Hepatocyte (in vitro differentiated cells): ENCODE measurements at regions not wholly inside any gene's neighbourhood (a gene's known extent, or its start where the extent isn't known, plus 50 kb on each side); places are given as distances from the start of the nearest gene placed in this dataset.

Experiments
- DNase-seq: peaks from one replicate; pipeline ENCODE4 v3.0.0-alpha.2; 2016; ENCODE audit warnings: low spot score
- H2AFZ ChIP-seq: fragments of 200-600 bp; sonication (generic); 2 replicates; pipeline ENCODE4 v1.6.0; 2016; ENCODE audit warnings: antibody characterized with exemption, mild to moderate bottlenecking
- H3K27ac ChIP-seq: fragments of 200-600 bp; sonication (generic); 2 replicates; pipeline ENCODE4 v1.5.1; 2016; ENCODE audit warnings: mild to moderate bottlenecking
- H3K27me3 ChIP-seq: fragments of 200-600 bp; sonication (generic); 2 replicates; pipeline ENCODE4 v1.6.1; 2016
- H3K36me3 ChIP-seq: fragments of 200-600 bp; sonication (generic); replicated peaks from 2 replicates; pipeline ENCODE4 v1.5.1; 2016; ENCODE audit warnings: low read depth; ENCODE audit not compliant: insufficient read depth
- H3K4me1 ChIP-seq: fragments of 200-600 bp; sonication (generic); 2 replicates; pipeline ENCODE4 v1.5.1; 2016; ENCODE audit warnings: mild to moderate bottlenecking, moderate library complexity; ENCODE audit not compliant: insufficient read depth
- H3K4me2 ChIP-seq: fragments of 200-600 bp; sonication (generic); 2 replicates; pipeline ENCODE4 v1.6.0; 2016
- H3K4me3 ChIP-seq: fragments of 200-600 bp; sonication (generic); 2 replicates; pipeline ENCODE4 v1.5.1; 2016; ENCODE audit warnings: mild to moderate bottlenecking
- H3K79me2 ChIP-seq: fragments of 200-600 bp; sonication (generic); 2 replicates; pipeline ENCODE4 v1.6.0; 2017; ENCODE audit warnings: mild to moderate bottlenecking
- H3K9me2 ChIP-seq: fragments of 200-600 bp; sonication (generic); replicated peaks from 2 replicates; pipeline ENCODE4 v1.6.0; 2017; ENCODE audit warnings: mild to moderate bottlenecking; ENCODE audit not compliant: insufficient read depth
- H3K9me3 ChIP-seq: fragments of 200-600 bp; sonication (generic); 2 replicates; pipeline ENCODE4 v1.5.1; 2016; ENCODE audit warnings: low read depth, mild to moderate bottlenecking
- H4K20me1 ChIP-seq: fragments of 200-600 bp; sonication (generic); 2 replicates; pipeline ENCODE4 v1.6.0; 2016; ENCODE audit warnings: mild to moderate bottlenecking; ENCODE audit not compliant: insufficient read depth, poor library complexity, severe bottlenecking
- CTCF ChIP-seq: fragments of 200-600 bp; sonication (generic); IDR thresholded peaks from 2 replicates; pipeline ENCODE4 v1.5.1; 2016; ENCODE audit warnings: antibody characterized with exemption, mild to moderate bottlenecking; ENCODE audit not compliant: poor library complexity
- EZH2 ChIP-seq: fragments of 200-600 bp; sonication (generic); IDR thresholded peaks from 2 replicates; pipeline ENCODE4 v1.6.1; 2016; ENCODE audit warnings: antibody characterized with exemption, mild to moderate bottlenecking, borderline replicate concordance
- EZH2phosphoT487 ChIP-seq: fragments of 200-600 bp; sonication (generic); IDR thresholded peaks from one replicate; pipeline ENCODE4 v1.6.1; 2018; ENCODE audit warnings: antibody characterized with exemption, mild to moderate bottlenecking, low read depth, moderate library complexity; ENCODE audit not compliant: unreplicated experiment, severe bottlenecking
- WGBS: methylation state at CpG from one replicate; pipeline ENCODE4 v1.1.6; 2016; ENCODE audit warnings: low lambda C conversion rate; ENCODE audit errors: missing lambda C conversion rate; 5-methylcytosine and 5-hydroxymethylcytosine counted together

GRCh38 chr4:28536124-28536523, 1675.5 kb downstream of the STIM2 start:
- TF ChIP-seq EZH2phosphoT487 (no peak), CTCF (no peak), EZH2 (no peak)
- Histone ChIP-seq H3K4me1 (no peaks in the 10 kb centered on the region), H3K9me2 (no peaks in the 10 kb centered on the region), H3K9me3 (no peaks in the 10 kb centered on the region), H3K79me2 (no peaks in the 10 kb centered on the region), H3K27ac (no peak overlapping the region), H3K36me3 (no peaks in the 10 kb centered on the region), H2AFZ (no peak overlapping the region), H3K4me3 (no peak overlapping the region), H4K20me1 (no peaks in the 10 kb centered on the region), H3K4me2 (no peak overlapping the region), H3K27me3 (no peaks in the 10 kb centered on the region)
- WGBS, result 90% methylated on average over 2 of the region's 2 CpGs
- DNase-seq, result no peak

GRCh38 chr4:28545986-28546385, 1685.3 kb downstream of the STIM2 start:
- no peaks in the 10 kb centered on the region for H3K4me1 ChIP-seq
- no peaks in the 10 kb centered on the region for H3K27me3 ChIP-seq
- H2AFZ ChIP-seq, result no peak overlapping the region
- H3K9me2 ChIP-seq, result no peaks in the 10 kb centered on the region
- H3K9me3 ChIP-seq, result no peaks in the 10 kb centered on the region
- TF ChIP-seq EZH2phosphoT487, result no peak
- TF ChIP-seq CTCF, result no peak
- TF ChIP-seq EZH2, result no peak
- WGBS, result 100% methylated on average over 1 of the region's 1 CpG
- H3K79me2 ChIP-seq, result no peaks in the 10 kb centered on the region
- no peaks in the 10 kb centered on the region for H3K36me3 ChIP-seq
- no peak overlapping the region for H3K27ac ChIP-seq
- no peak overlapping the region for H3K4me2 ChIP-seq
- no peak overlapping the region for H3K4me3 ChIP-seq
- H4K20me1 ChIP-seq, result no peaks in the 10 kb centered on the region
- no peak for DNase-seq

- H4K20me1 ChIP-seq, result no peaks in the 10 kb centered on the region
- DNase-seq, result no peak
Measured at GRCh38 chr4:28548136-28548535, 1687.5 kb downstream of the STIM2 start.

More at GRCh38 chr4:28548136-28548535, 1687.5 kb downstream of the STIM2 start:
- 78% methylated on average over 3 of the region's 3 CpGs for WGBS
- Histone ChIP-seq H2AFZ (no peak overlapping the region), H3K36me3 (no peaks in the 10 kb centered on the region), H3K9me3 (no peaks in the 10 kb centered on the region), H3K4me2 (no peak overlapping the region), H3K4me3 (no peak overlapping the region), H3K79me2 (no peaks in the 10 kb centered on the region), H3K4me1 (no peaks in the 10 kb centered on the region), H3K27me3 (no peaks in the 10 kb centered on the region), H3K27ac (no peak overlapping the region), H3K9me2 (no peaks in the 10 kb centered on the region)
- TF ChIP-seq EZH2phosphoT487, result no peak
- no peak for TF ChIP-seq EZH2
- no peak for TF ChIP-seq CTCF
